Adipose tissue (tissue), 3 donors: ENCODE measurements at regions not wholly inside any gene's neighbourhood (a gene's known extent, or its start where the extent isn't known, plus 50 kb on each side); places are given as distances from the start of the nearest gene placed in this dataset.

Experiments
- H3K27ac ChIP-seq: one replicate; pipeline ENCODE4 v1.5.1; 2013; ENCODE audit warnings: low read depth, low read length
- WGBS, 3 donors: extraction: QIAGEN DNeasy Blood & Tissue Kit; methylation state at CpG; one replicate each; pipeline ENCODE4 v1.1.7; 2013; 5-methylcytosine and 5-hydroxymethylcytosine counted together
- donor health status: healthy with polysubstance abuse.
- donor health status: Bipolar disorder and iron deficiency.
- donor health status: healthy.

DNA sequence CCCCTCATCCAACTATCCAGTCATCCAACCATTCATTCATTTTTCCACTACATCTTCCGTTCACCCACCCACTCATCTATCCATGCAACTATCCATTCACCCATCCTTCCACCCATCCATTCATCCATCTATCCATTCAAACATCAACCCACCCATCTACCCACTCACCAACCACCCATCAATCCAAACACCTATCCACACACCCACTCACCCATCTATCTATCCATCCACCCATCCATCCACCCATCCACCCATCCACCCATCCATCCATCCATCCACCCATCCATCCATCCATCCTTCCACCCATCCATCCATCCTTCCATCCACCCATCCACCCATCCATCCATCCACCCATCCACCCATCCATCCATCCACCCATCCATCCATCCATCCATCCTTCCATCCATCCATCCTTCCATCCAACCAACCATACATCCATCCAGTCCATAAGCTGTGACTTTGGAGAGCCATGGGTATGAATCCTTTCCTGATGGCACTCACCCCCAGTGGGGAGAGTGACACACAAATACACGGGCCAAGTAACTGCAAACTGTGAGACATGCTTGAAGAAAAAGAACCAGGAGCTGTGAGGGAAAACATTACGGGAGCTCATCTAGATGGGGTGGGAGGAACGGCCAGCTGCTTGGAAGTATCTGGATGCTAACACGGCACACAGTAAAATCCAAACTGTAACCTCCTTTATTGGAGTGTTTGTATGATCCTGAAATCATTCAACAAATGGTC is 100.0 kb upstream of the TNRC6C start:
- WGBS, 3 donors = 70 to 76% (median 73%) methylated on average over 5 of the region's 5 CpGs

DNA sequence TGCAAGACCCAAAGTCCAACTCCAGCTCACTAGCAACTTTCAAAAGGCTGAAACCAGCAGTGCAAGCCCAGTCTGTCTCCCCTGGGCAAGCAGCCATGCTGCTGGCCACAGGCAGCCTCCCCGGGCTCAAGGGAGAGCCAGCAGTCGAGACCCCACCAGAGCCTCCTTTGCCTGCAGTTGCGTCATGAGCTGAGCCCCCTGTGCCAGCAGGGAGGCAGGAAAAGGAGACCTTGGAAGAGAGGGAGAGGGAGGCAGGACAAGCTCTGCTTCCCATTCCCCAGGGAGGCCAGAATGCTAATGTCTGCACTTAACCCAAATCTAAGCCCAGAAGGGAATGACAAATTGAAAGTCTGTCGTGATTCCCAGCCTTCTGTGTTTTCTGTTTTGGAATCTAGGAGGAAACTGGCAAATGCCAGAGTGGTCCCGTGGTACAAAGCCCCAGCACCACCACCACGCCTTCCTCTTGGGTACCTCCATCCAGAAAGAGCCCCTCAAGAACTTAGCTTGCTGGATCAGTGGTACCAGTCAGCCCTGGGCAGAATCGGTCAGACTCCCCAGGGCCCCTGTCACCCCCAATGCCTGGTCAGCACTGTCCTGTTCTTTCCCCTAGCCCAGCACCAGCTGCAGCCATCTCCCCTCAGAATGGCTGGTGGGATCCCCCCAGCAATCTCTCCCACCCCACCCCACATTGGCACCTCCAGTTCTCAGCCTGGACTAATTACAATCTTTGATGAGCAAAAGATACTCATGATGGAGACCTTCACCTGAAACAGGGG is 99.3 kb upstream of the TNRC6C start:
- no peak overlapping the region for H3K27ac ChIP-seq
- WGBS, 3 donors = 60 to 64% (median 61%) methylated on average over 7 of the region's 7 CpGs

More for the DNA sequence above, 100.0 kb upstream of the TNRC6C start:
- no peak overlapping the region for H3K27ac ChIP-seq

GRCh38 chr17:77861133-77861695 is 97.3 kb upstream of the TNRC6C start:
- H3K27ac ChIP-seq = no peak overlapping the region

DNA sequence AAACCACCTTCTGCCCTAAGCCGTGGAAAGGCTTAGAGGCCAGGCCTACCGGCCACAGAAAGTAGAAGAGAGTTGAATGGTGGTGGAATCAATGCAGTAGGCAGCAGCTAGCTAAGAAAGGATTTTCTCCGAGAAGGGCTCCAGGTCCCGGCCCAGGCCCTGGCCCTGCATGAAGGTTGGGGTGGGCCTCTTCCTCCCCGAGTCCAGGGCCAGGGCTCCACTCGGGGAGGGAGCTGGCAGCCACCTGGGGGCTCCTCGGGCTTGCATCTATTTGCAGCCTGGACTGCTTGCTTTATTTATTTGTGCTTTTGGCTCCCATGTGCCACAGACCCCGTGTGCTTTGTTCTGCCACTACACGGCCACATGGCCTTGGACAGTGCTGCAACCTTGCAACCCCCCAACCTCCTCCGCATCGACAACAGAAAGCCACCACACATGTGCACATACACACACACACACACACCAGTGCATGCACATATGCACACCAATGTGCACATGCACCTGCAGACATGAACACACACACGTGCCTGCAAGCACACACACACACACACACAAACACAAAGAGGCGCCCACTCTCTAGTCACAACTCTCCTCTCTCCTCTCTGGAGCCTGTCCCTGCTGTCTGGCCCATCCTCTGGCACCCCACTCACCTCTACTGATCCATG is 96.4 kb upstream of the TNRC6C start:
- WGBS, 3 donors = 79 to 92% (median 89%) methylated on average over 13 of the region's 13 CpGs

More at GRCh38 chr17:77861133-77861695, 97.3 kb upstream of the TNRC6C start:
- WGBS, 3 donors = 93 to 100% (median 100%) methylated on average over 1 of the region's 1 CpG

DNA sequence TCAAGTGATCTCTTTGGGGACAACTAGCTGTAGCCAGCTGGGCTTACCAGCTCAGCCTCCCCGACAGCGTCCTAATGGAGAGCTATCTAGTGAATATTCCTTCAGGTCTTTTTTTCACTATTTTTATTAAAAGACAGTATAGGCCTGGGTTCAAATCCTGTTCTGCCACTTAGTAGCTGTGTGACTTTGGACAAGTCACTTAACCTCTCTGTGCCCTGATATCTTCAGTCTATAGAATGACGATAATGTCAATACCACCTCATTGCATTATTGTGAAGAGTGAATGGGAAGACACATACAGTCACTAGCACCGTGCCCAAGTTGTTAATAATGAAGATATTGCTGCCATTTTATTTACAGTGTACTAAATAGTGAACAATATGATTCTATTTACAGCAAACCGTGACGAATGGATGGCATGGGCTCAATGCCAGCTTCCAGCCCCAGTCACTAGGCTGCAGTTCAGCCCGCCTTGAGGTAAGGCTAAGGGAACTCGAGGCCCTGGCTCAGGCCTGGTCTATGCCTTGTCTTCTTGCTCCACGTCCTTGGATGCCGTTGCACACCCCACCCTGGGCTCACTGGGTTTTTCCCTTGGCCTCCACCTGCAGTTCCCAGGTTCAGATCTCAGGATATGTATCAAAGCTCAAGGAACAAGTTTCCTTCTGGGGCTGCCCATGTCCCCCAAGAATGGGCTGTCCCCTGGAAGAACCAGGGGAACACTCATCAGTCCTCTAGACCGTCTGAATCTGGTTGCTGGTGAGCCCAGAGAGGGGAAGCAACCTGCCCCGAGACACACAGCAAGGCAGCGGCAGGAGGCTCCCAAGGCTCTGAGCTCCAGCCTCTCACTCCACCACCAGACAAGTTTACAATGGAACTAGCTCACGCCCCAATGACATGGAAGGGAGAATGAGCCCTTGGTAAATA is 95.4 kb upstream of the TNRC6C start:
- no peak overlapping the region for H3K27ac ChIP-seq
- WGBS, 3 donors = 72 to 80% (median 79%) methylated on average over 14 of the region's 14 CpGs

More for the DNA sequence above, 96.4 kb upstream of the TNRC6C start:
- H3K27ac ChIP-seq = no peak overlapping the region

DNA sequence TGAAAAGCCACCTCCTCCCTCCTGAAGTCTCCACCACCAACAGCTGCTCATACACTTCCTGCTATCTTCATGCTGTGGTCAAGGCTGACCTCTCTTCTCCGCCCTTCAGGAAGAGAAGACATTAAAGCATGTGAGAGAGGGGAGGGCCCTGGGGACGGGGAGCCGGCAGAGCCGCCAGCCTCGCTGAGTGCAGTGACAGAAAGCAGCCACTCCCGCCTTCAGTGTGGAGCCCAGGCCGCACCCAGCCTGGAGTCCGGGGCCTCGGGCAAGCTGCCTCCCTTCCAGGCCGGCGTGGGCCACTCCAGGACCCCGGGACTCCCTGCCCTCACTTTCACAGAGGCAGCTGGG is 94.7 kb upstream of the TNRC6C start:
- 28 to 50% (median 29%) methylated on average over 10 to 12 of the region's 12 CpGs for WGBS, 3 donors
- no peak overlapping the region for H3K27ac ChIP-seq

DNA sequence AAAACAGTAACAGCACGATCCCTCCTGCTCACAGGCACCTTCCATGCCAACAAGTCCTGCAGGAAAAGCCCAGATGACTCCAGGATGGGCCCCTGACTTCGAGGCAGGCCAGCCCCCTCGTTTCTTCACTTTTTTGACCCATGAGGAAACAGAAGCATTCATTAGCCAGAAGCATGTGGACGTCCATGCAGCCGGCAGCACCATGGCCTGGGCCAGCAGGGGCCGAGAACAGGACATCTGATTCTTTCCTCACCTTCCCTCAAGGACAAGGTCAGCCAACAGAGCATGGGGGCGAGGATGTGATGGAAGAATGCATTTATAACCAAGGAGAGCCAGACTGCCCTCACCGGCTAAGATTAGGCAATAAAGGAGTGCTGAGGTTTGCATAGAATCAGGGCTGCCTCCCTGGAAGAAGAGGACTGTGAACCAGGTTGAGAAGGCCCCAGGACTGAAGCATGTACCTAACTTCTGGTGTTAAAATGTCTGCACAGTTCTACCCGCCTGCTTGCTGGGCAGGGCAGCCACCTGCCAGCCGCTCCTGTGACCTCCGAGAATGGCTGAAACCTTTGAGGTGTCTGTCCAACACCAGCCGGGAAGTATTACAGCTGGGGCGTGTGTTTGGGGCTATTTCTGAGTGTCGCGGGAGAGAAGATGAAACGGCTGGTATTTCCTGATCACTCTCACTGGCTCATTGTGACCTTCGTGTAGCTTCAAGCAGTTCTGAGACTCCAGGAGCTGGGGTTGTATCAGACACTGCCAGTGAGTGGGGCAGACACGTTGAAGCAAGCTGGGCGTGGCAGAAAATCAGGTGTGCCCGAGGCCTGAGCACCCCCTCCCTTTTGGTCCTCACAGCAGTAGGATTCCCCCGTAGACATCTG is 94.0 kb upstream of the TNRC6C start:
- 38 to 60% (median 59%) methylated on average over 20 to 21 of the region's 21 CpGs for WGBS, 3 donors
- H3K27ac ChIP-seq = no peak overlapping the region

DNA sequence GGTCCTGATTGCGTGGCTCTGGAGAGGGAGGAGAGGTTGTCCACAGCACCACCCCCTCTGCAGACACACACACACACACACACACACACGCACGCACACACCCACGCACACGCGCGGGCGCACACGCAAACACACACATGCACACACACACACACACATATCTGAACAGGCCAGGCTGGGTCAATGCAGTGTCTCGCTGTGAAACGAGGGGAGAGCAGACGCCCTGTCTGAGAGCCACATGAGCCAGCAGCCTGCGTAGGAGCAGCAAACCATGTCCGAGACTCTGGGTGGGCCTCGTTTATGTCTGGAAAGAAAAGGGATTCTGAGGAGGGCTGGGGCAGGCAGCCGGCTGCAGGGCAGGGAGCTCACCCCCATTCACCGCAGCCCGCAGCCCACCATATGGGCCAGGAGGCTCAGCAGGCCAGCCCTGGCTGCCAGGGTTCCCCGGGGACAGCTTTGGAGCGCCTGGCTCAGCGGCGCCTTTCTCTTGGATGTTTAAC is 93.3 kb upstream of the TNRC6C start:
- WGBS, 3 donors = 62 to 78% (median 73%) methylated on average over 21 to 22 of the region's 22 CpGs
- no peak overlapping the region for H3K27ac ChIP-seq

GRCh38 chr17:77865716-77866115 is 92.8 kb upstream of the TNRC6C start:
- H3K27ac ChIP-seq = no peak overlapping the region
- WGBS, 3 donors = 63 to 79% (median 79%) methylated on average over 3 of the region's 3 CpGs

GRCh38 chr17:77867308-77867781 is 91.2 kb upstream of the TNRC6C start:
- H3K27ac ChIP-seq = no peak overlapping the region
- 59 to 64% (median 63%) methylated on average over 5 of the region's 5 CpGs for WGBS, 3 donors

GRCh38 chr17:77867976-77868713 is 90.4 kb upstream of the TNRC6C start:
- H3K27ac ChIP-seq = no peak overlapping the region
- 70 to 92% (median 91%) methylated on average over 19 of the region's 19 CpGs for WGBS, 3 donors

GRCh38 chr17:77869041-77869599 is 89.4 kb upstream of the TNRC6C start:
- 68 to 81% (median 81%) methylated on average over 11 of the region's 11 CpGs for WGBS, 3 donors
- H3K27ac ChIP-seq = no peak overlapping the region

DNA sequence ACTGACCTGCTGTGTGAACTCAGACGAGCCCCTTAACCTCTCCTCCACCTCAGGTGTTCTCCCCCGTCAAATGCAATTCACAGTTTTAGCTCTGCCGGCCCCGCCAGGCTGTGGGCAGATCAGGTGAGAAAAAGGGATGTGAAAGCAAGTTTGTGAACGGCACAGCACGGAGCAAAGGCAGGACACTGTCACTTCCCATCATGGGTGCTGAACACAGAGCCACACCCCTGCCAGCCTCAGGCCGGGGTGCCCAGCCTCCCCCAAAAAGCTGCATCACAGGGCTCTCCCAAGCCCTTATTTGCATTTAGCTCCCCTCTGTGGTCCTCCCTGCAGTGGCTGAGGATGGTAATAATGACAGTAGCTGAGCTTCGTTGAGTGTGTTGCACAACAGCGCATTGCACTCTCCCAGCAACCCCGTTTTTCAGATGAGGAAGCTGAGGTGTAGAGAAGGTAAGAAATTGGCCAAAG is 88.8 kb upstream of the TNRC6C start:
- H3K27ac ChIP-seq = no peak overlapping the region
- WGBS, 3 donors = 47 to 61% (median 55%) methylated on average over 10 of the region's 10 CpGs

DNA sequence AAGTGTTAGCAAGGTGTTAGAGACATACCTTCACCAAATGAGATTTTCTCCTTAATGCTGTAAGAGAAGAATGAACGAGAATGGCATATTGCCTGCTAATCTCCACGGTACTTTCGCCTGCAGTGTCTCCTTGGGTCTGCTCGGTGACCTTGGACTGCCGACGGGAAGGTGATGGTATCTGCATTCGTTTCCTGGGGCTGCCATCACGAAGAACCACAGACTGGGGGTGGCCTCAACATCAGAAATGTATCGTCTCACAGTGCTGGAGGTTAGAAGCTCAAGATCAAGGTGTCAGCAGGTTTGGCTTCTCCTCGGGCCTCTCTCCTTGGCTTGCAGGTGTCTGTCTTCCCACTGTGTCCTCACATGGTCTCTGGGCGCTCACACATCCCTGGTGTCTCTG is 86.3 kb upstream of the TNRC6C start:
- 56 to 72% (median 69%) methylated on average over 11 of the region's 11 CpGs for WGBS, 3 donors
- H3K27ac ChIP-seq = no peak overlapping the region

GRCh38 chr17:77872714-77873499 is 85.6 kb upstream of the TNRC6C start:
- 76 to 86% (median 85%) methylated on average over 28 of the region's 28 CpGs for WGBS, 3 donors

More at GRCh38 chr17:77872714-77873499, 85.6 kb upstream of the TNRC6C start:
- no peak overlapping the region for H3K27ac ChIP-seq
